ENCODE measurements at regions not wholly inside any gene's neighbourhood (a gene's known extent, or its start where the extent isn't known, plus 50 kb on each side); places are given as distances from the start of the nearest gene placed in this dataset.
"Not testable (repeated sequence)": the region's sequence is repeated elsewhere in the genome, so short reads cannot be mapped to it uniquely, and the experiment has no call there.

DNA sequence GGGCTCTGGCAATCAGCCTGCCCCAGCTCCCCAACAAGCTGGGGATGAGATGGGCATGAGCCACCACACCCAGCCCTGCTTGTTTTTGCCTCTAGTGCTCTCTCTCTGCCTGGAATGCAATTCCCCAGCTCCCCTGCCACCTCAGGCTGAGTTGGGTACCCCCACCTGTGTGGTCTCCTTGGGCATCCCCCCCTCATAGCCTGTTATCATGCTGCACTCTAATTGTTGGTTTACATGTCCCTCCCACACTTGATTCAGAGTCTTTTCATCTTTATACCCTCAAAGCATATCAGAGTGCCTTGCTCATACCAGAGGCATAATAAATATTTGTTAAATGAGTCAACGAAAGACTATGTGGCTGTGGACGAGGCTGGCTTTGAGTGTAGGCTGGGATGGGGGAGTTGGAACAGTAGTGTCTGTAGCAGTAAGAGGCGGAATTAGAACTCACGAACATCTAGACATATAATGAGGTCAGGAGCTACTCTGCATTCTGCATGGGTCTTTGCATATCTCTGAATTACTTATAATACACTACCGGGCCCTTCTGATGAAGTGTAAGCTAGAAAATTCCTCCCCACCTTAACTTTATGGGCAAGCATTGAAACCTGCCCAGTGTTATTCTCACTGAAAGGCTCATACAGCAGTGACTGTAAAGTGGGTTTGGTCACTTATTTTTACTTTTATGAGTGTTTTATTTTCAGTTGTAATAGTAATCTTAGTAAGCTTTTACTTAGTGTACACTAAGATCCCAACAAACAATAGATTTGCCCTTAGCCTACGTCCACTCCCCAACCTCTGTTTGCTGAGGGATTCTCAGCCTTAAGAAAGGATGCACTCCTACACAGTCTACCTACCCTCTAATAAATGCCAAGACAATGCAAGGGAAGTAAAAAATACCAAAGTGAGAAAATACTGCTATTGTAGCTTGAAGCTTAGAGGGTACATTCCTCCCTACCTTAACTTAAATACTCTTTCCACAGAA, 58.7 kb downstream of the EDN1 start:
- peak; percentile 81 for DNase-seq (ENCODE audit: low spot score)

DNA sequence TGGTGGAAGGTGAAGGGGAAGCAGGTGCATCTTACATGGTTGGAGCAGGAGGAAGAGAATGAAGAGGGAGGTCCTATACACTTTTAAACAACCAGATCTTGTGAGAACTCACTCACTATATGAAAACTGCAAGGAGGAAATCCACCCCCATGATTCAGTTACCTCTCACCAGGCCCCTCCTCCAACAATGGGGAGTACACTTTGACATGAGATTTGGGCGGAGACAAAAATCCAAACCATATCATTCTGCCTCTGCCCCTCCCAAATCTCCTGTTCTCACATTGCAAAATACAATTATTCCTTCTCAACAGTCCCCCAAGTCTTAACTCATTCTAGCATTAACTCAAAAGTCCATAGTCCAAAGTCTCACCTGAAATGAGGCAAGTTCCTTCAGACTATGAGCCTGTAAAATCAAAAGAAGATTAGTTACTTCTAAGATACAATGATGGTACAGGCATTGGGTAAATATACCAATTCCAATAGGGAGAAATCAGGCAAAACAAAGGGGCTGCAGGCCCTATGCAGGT, 60.5 kb downstream of the EDN1 start:
- no peak for DNase-seq (ENCODE audit: low spot score)

DNA sequence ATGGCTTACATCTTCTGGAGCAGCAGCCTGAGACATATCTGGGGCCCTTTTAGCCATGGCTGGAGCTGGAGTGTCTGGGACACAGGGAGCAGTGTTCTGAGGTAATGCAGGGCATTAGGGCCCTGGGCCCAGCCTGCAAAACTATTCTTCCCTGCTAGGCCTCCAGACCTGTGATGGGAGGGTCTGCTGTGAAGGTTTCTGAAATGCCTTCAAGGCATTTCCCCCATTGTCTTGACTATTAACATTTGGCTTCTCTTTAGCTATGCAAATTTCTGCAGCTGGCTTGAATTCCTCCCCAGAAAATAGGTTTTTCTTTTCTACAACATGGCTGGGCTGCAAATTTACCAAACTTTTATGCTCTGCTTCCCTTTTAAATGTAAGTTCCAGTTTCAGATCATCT, 61.5 kb downstream of the EDN1 start:
- DNase-seq (ENCODE audit: low spot score): no peak

DNA sequence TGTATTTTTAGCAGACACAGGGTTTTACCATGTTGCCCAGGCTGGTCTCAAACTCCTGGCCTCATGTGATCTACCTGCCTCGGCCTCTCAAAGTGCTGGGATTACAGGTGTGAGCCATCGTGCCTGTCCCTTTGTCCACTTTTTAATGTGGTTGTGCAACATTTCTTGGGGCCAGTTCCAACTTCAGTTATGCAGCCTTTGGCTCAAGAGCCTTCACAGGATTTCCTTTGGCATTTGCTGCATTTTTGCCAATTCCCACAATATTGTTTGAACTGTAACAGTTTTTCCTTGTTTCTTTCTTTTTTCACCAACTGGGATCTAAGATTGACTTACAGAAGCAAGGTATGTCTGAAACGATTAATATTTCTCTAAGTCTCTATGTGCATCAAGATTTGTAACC, 63.6 kb downstream of the EDN1 start:
- DNase-seq (ENCODE audit: low spot score): no peak

DNA sequence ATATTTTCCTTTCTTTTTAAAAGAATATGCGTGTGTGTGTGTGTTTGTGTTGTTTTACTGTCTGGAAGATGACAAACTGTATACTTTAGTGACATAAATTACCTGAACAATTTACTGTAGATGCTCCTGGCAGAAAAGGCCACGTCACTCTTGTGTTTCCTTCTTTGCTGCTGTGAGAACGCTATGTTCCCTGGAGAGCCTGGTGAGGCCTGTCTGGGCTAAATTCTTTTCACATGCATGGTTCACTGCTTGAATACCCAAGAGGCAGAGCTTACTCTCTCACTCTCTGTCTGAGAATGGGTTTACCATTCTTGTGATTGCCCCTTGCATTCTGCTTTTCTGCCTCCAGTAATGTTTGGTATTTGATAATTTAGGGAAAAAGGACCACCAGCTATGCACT, 64.3 kb downstream of the EDN1 start:
- DNase-seq (ENCODE audit: low spot score): peak; percentile 58

DNA sequence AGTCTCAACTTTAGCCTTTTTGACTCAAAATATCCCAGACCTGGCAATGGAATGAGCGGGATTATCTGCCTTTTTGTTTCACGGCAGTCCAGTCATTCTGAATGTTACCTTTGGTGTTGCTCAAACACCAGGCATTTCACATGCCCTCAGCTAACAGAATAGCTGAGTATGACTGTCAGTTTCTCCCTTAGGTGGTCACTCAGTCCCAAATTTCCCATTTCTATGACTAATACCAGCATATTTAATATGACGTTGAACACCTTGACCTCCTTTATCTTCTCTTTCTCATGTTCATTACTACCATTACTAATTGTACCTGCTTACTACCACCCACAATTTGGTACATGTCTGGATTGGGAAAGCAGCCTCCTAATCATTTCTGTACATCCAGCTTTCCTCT, 65.2 kb downstream of the EDN1 start:
- DNase-seq (ENCODE audit: low spot score): no peak

DNA sequence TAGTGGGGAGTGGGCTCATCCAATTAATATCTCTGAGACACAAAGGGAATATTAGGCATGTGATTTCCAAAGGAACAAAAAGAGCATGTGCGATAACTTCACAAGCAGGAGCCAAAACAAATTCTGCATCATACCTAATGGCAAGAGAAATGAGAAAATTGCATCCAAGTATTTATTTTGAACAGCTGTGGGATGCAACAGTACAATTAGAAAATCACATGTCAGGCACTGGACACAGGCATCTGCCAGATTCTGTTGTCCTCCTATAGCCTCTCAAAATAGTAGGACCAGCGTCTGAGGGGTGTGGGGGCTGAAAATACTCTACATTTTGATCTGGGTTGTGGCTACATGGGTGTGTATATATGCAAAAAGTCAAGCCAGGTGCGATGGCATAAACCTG, 66.3 kb downstream of the EDN1 start:
- DNase-seq (ENCODE audit: low spot score): no peak

DNA sequence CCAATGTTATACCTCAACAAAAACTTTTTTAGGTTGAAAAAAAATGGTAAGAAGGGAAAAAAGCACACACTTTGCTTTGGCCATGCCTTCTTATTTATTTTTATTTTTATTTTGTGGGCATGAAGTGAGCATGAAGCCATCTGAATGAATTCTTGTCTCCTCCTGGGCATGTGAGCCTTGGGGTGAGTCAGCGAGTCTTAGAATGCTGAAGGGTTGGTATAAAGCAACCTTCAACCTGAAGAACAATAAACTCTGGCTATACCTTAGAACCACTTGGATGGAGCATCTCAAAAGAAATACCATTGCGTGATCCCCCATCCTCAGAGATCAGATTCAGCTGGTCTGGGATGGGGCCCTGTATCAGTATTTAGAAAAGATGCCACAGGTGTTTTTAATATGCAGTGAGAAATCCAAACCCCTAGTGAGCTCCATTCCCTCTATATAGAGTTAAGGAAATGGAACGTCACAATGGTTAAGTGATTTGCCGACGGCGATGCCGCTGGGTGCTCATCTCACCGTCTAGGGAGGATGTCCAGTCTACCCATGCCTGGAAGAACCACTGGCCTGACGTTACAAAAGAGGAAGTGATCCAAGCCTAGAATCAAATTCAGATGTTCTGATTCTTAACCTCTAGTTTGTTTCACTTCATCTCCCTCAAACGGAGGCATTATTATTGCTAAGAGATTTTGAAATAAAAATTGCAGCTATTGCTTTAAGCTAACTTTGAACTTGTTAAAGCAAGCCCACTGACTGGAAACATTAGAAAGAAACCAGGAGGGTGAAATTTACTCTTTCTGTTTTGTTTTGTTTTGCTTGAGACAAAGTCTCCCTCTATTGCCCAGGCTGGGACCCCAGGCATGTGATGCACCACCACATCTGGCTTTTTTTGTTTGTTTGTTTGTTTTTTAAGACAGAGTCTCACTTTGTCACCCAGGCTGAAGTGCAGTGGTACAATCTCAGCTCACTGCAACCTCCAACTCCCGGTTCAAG, 67.1 kb downstream of the EDN1 start:
- DNase-seq (ENCODE audit: low spot score): no peak

DNA sequence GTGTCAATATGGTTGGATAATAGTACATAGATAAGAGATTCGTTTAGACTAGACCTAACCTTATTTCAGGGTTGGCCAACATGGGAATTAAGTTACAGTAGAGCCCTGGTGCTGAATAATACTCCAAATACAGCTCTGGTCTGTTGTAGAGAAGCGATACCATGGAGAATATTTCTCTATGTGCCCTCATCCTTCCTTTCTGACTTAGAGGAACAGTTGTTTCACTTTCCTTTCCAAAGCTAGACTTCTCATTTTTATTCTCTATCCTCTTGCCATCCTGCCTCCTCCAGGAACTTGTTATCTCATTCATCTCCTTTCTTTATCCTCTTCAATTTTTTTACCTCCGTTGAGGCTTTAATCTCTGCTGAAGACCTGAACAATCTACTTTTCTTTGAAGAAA, 68.9 kb downstream of the EDN1 start:
- DNase-seq (ENCODE audit: low spot score): no peak

DNA sequence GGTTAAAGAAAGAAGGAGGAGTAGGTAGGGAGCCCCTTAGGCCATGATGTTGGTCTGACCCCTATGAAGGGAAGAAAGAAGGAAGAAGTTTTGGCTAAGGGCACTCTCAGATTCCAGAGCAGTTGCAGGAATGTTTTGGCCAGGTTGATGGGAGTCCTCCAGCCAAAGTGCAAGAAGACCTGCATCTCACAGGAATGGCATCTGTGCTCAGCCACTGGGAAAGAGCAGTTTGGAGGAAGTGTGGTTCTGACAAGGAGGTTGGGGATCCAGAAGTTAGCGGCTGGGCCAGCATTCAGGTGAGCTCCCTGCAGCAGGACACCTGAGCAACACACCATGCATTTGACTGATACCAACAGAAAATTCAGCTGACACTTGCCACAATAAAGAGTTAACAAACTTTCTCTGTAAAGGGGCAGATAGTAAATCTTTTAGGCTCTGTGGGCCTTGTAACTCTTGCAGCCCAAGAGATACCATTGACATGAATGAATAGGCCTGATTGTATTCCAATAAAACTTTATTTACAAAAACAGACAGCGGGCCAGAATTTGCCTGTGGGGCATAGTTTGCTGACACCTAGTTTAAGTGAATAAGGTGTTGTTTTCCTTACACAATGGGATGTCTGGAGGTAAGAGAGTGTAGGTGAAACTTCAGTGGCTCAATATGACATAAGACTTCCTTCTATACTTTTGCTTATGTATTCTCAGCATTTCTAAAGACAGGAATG, 71.0 kb downstream of the EDN1 start:
- DNase-seq (ENCODE audit: low spot score): no peak

DNA sequence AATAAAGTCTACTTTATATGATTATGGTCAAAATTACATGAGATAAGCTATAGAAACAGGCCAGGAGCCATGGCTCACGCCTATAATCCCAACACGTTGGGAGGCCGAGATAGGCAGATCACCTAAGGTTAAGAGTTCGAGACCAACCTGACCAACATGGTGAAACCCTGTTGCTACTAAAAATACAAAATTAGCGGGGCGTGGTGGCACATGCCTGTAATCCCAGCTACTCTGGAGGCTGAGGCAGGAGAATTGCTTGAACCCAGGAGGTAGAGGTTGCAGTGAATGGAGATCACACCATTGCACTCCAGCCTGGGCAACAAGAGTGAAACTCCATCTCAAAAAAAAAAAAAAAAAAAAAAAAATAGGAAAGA, 73.1 kb downstream of the EDN1 start:
- not testable (repeated sequence) for DNase-seq (ENCODE audit: low spot score)

DNA sequence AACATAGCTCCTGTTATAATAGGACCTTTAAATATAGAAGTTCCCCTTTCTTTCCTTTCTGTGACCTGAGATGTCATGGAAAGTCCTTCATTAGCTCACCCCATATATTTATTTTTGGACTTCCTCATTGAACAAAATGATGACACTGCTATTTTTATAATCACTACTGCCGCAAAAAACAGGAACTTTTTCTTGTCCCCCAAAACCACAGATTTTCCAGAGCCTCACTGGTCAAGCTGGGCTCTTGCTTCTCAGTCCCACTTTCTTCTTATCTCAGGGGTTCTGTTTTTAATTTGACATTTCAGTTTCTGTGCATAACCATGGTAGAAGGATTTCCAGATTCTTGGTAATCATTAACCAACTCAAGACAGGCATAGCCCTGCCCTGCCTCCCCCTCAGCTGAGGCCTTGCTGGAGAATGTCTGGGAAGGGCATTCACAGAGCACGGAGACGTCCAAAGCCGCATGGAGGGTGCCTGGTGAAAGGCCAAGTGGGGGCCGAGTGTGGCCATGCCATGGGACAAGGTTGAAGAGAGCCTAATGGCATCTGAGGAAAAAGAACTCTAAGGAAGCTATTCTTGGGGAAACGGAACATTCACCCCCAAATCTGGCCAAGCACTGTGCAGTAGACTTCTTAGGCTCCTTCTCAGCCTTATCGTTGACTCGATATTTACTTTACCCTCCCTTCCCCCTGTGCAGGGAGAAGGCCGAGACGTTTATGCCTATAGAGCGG, 73.7 kb downstream of the EDN1 start:
- no peak for DNase-seq (ENCODE audit: low spot score)

DNA sequence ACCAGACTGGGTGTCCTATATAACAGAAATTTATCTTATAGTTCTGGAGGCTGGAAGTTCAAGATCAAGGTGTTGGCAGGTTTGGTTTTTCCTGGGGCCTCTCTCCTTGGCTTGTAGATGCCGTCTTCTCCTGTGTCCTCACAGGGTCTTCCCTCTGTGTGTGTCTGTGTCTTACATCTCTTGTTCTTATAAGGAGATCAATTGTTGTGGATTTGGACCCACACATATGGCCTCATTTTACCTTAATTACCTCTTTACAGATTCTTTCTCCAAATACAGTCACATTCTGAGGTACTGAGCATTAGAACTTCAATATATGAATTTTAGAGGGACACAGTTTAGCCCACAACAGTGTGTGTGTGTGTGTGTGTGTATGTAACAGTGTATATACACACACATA, 74.5 kb downstream of the EDN1 start:
- DNase-seq (ENCODE audit: low spot score): no peak

DNA sequence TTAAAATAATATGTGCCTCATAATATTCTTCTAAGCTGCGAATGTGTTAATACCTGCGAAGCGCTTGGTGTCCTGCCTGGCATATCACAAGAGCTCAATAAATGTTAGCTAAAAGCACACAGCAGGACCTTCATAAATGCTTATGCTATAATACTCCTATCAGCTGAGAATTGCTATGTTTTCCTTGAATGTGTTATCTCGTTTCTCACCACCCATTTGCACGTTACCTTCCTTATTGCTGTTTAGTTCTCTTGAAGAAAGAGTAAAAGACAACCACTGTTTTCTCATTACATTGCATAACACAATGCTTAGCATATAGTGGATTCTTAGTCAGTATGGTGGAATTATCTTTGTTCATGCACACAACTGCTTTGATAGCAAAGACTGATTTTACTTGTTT, 76.6 kb downstream of the EDN1 start:
- DNase-seq (ENCODE audit: low spot score): no peak

DNA sequence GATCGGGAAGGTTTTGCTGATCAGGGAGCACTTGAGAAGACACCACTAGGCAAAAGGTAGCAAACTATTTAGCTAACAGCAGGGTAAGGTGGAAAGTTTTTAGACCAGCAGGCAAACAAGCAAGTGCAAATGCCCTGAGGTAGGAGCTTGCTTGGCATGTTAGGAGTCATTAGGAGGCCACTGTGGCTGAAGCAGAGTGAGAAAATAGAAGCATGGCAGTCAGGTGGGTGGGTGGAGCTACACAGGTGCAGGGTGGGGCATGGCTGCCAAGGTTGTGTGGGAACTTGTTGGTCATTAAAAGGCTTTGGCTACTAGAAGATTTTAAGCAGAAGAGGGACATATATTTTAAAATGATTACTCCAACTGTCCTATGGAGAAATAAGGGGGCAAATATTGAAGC, 77.3 kb downstream of the EDN1 start:
- DNase-seq (ENCODE audit: low spot score): no peak

DNA sequence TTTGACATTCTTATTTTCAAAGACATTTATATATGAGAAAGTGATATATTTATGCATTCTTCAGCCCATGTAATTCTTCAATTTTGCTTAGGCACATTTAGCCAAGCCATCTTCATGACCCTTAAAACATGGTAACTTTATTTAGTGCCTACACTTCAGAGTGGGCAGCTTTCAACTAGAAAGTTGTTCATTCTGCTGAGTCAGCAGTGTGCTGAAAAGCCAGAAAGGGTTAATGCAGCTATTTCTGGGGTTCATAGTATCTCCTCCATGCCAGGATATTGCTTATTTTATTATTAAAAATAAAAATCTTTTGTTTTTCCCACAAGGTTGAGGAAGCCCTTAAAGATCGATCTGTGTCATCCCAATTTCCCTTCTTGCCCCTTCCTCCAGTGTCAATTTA, 79.2 kb downstream of the EDN1 start:
- no peak for DNase-seq (ENCODE audit: low spot score)

DNA sequence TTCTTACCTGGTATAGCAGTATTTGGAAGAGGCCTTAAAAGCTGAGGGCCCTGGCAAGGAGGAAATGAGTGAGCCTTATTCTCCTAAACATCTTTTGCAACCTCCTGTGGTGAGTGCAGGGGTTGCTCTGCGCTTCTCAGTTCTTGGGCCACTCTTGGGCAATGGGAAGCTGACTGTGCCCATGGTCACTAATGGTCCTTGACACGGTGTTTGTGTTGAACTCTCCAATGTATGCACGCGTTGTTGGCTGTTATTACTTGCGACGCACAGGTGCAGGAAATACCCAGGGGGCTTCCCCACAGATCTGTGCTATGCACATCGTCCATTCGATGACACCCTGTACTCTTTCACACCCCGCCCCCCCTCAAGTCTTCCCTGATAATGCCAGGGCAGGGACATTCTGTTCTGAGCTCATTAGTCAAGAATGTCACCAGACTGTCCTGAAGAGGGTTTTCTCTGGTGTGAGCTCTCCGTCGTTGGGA, 79.7 kb downstream of the EDN1 start:
- no peak for DNase-seq (ENCODE audit: low spot score)

DNA sequence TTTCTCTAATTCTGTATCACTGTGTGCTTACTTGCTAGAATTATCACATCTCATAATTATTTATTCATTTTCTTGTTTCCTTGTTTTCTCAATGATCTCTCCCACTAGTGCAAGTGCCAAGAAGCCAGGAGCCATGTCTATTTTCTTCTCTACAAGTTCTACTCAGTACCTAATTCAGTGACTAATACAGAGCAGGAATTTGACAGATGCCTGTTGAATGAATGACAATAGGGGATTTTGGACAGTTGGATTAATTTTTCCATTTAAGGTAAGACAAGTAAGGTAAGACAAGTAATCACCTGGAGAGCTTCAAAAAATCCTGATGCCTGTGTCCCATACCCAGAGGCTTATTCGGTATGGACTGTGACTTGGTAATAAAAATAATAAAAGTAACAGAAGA, 81.0 kb downstream of the EDN1 start:
- no peak for DNase-seq (ENCODE audit: low spot score)

DNA sequence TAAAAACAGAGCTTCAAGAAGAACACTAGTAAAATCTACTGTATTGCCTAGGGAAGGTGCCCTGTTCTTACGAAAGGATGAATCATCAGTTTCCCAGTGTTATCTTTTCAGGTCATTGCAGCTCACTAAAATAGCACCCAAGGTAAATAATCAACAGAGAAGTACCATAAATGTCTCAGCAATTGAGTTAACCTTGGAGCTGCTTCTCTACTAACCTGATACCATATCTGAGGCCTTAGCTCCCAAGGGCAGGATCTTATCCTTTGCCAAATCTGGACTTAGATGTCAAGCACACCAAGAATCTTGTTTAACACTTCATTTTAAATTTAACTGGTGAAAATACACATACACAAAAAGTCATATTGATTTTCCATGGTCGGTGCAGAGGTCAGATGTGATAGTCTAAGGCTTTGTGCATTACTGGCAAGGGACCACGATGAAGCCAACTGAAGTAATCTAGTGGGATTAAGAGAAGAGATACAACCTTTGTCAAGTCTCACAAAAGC, 81.5 kb downstream of the EDN1 start:
- DNase-seq (ENCODE audit: low spot score): no peak

DNA sequence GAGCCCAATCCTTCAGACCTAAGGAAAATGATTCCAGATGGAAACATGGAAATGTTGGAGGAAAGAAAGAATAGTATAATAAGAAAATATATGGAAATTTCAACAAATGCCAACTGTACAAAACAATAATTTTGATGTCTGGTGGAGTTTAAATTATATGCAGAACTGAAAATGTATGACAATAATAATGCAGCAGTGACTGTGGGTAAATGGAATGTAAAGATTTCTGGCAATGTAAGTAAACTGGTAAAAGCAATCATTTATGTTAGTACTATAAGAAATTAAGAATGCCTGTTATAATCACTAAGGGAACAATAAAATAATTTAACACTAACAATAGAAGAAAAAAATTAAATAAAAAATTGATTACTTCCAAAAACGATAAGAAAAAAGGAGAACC, 89.0 kb downstream of the EDN1 start:
- DNase-seq (ENCODE audit: low spot score): no peak

DNA sequence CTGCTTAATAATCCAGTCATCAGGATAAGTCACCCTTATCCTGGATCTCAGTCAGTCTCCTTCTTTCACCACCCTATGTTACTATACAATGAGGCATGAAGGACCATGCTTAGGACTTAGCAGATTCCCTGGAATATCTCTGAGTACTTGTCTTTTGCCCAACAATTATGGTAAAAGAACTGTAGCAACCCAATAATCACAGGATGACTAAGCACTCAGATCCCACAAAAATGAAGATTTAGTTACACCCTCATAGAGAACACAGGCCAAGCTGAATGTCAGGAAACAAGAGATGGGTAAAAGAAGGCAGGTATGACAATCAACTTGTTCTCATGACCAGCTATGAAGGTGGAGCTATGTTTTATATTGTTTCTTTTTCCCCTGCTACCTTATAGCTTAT, 91.4 kb downstream of the EDN1 start:
- no peak for DNase-seq (ENCODE audit: low spot score)

Measured in hepatic stellate cell (primary cell).